ENCODE measurements at regions not wholly inside any gene's neighbourhood (a gene's known extent, or its start where the extent isn't known, plus 50 kb on each side); places are given as distances from the start of the nearest gene placed in this dataset.

DNA sequence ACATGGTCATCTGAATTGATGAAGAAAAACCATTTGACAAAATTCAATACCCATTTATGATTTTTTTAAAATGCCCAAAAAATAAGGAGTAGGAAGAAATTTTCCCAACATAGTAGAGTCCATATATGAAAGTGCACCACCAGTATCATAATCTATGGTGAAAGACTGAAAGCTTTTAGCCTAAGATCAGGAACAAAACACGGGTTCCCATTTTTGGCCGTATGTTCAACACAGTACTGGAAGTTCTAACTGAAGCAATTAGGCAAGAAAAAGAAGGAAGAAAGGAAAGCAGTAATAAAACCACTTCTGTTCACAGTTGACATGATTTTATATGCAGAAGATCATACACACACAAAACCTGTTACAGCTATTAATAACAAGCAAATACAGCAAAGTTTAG lies 227.8 kb upstream of the RAB4A start:
- TF ChIP-seq, protein P1, sequence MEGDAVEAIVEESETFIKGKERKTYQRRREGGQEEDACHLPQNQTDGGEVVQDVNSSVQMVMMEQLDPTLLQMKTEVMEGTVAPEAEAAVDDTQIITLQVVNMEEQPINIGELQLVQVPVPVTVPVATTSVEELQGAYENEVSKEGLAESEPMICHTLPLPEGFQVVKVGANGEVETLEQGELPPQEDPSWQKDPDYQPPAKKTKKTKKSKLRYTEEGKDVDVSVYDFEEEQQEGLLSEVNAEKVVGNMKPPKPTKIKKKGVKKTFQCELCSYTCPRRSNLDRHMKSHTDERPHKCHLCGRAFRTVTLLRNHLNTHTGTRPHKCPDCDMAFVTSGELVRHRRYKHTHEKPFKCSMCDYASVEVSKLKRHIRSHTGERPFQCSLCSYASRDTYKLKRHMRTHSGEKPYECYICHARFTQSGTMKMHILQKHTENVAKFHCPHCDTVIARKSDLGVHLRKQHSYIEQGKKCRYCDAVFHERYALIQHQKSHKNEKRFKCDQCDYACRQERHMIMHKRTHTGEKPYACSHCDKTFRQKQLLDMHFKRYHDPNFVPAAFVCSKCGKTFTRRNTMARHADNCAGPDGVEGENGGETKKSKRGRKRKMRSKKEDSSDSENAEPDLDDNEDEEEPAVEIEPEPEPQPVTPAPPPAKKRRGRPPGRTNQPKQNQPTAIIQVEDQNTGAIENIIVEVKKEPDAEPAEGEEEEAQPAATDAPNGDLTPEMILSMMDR (conservative IDR thresholded peaks at IDR 0.05): no peak
- no peak for TF ChIP-seq EZH2 (IDR thresholded peaks at IDR 0.05; ENCODE audit: low read depth)

All from PC-9 (cell line).